Tibial nerve (tissue), 4 donors: ENCODE measurements at regions not wholly inside any gene's neighbourhood (a gene's known extent, or its start where the extent isn't known, plus 50 kb on each side); places are given as distances from the start of the nearest gene placed in this dataset.

ENCODE experiments used
- DNase-seq, 2 donors: peaks; one replicate each; pipeline ENCODE4 v3.0.0-alpha.2; 2019; ENCODE audit warnings: low spot score in 2 of 2
- H3K27ac ChIP-seq, 4 donors: fragments of 200-600 bp; sonication (generic) in 3 of 4; one replicate each; pipeline ENCODE4 v1.5.1; 2017 to 2019; ENCODE audit warnings: mild to moderate bottlenecking in 1 of 4
- H3K27me3 ChIP-seq, 2 donors: fragments of 200-600 bp; sonication (generic) in 1 of 2; one replicate each; pipeline versions ENCODE4 v1.5.1 to v1.6.0; 2017 to 2019
- H3K36me3 ChIP-seq, 3 donors: fragments of 200-600 bp; sonication (generic); one replicate each; pipeline ENCODE4 v1.5.1; 2018 to 2019
- H3K4me1 ChIP-seq, 4 donors: fragments of 200-600 bp; sonication (generic) in 3 of 4; one replicate each; pipeline ENCODE4 v1.5.1; 2017 to 2019
- H3K4me3 ChIP-seq, 4 donors: fragments of 200-600 bp; sonication (generic) in 3 of 4; one replicate each; pipeline ENCODE4 v1.5.1; 2017 to 2019; ENCODE audit warnings: mild to moderate bottlenecking in 1 of 4, moderate library complexity in 1 of 4
- H3K9me3 ChIP-seq, 4 donors: fragments of 200-600 bp; sonication (generic) in 3 of 4; one replicate each; pipeline ENCODE4 v1.5.1; 2017 to 2019
- EP300 ChIP-seq, 2 donors: sonication (generic); formaldehyde crosslinking; IDR thresholded peaks; one replicate each; pipeline ENCODE4 v1.6.1; 2017; ENCODE audit warnings: antibody characterized with exemption in 2 of 2, mild to moderate bottlenecking in 1 of 2
- POLR2A ChIP-seq, 2 donors: fragments of 450-650 bp; IDR thresholded peaks; one replicate each; pipeline ENCODE4 v1.6.1; 2017; ENCODE audit warnings: antibody characterized with exemption in 2 of 2, mild to moderate bottlenecking in 2 of 2, moderate library complexity in 2 of 2
- WGBS, 2 donors: methylation state at CpG; one replicate each; pipeline ENCODE4 v1.1.5; 2018; 5-methylcytosine and 5-hydroxymethylcytosine counted together
- TF ChIP-seq, protein P1 (sequence below), 5 experiments: fragments of 200-600 bp in 3 of 5; fragments of 450-650 bp in 2 of 5; sonication (generic) in 3 of 5; IDR thresholded peaks; one replicate each; pipeline ENCODE4 v1.5.1; 2016 to 2019; ENCODE audit warnings: antibody characterized with exemption in 5 of 5, mild to moderate bottlenecking in 3 of 5, moderate library complexity in 2 of 5

DNA sequence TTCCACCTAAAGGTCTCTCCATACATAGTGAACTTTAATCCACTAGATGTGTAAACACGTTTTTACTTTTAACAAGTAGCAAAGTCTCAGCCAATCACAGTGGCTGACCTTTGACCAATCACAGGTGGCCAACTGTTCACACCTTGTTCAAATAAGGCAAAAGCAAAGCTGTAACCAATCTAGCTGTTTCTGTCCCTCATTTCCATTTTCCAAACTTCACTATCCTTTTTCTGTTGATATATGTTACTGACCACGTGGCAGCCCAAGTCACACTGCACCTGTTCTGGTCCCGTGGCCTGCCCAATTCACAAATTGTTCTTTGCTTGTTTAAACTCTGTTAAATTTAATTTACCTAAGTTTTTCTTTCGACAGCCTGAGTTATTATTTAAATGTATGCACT, 393.5 kb upstream of the NETO1 start:
- no peak for DNase-seq
- H3K4me3 ChIP-seq: no peak overlapping the region
- H3K9me3 ChIP-seq: no peaks in the 10 kb centered on the region
- no peaks in the 10 kb centered on the region for H3K27me3 ChIP-seq
- TF ChIP-seq EP300 (IDR thresholded peaks at IDR 0.05): no peak
- TF ChIP-seq POLR2A (IDR thresholded peaks at IDR 0.05): no peak
- TF ChIP-seq, protein P1, sequence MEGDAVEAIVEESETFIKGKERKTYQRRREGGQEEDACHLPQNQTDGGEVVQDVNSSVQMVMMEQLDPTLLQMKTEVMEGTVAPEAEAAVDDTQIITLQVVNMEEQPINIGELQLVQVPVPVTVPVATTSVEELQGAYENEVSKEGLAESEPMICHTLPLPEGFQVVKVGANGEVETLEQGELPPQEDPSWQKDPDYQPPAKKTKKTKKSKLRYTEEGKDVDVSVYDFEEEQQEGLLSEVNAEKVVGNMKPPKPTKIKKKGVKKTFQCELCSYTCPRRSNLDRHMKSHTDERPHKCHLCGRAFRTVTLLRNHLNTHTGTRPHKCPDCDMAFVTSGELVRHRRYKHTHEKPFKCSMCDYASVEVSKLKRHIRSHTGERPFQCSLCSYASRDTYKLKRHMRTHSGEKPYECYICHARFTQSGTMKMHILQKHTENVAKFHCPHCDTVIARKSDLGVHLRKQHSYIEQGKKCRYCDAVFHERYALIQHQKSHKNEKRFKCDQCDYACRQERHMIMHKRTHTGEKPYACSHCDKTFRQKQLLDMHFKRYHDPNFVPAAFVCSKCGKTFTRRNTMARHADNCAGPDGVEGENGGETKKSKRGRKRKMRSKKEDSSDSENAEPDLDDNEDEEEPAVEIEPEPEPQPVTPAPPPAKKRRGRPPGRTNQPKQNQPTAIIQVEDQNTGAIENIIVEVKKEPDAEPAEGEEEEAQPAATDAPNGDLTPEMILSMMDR (IDR thresholded peaks at IDR 0.05): no peak
- H3K36me3 ChIP-seq: no peaks in the 10 kb centered on the region
- no peak overlapping the region for H3K27ac ChIP-seq
- H3K4me1 ChIP-seq: no peaks in the 10 kb centered on the region
- WGBS, 2 donors: 76 to 78% methylated on average over 4 of the region's 4 CpGs

DNA sequence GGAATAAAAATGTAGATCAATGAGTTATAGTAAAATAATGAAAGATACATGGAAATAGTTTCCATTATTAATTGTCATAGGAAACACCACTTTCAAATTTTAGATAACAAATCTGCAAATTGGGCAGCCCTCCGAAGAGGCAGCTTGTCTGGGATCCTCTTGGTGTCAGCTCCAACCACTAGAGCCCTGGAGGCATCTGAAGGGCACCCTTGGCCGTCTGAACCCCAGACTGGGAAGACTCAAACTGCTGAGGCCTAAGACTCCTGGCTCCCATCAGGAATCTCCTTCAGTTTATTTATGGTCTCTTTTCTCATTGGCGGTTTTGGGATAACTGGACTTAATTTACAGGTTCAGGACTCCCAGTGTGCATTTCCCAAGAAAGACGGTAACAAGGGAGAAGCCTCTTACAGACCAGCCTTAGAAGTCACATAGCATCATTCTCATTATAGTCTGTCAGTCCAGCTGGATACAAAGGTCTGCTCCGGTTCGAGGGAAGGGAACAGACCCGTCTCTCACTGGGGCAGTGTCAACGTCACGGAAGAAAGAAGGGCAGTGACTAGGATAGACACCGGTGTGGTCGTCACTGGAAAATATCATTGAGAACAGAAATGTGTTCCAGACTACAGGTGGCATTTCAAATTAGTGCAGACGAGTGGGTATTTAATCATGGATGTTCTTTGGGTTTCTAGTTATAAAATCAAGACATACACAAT, 390.7 kb upstream of the NETO1 start:
- DNase-seq: no peak
- Histone ChIP-seq H3K9me3 (no peaks in the 10 kb centered on the region), H3K36me3 (no peaks in the 10 kb centered on the region), H3K4me3 (no peak overlapping the region), H3K27me3 (no peaks in the 10 kb centered on the region), H3K4me1 (no peaks in the 10 kb centered on the region), H3K27ac (no peak overlapping the region)
- WGBS, 2 donors: 68 to 70% methylated on average over 12 of the region's 12 CpGs
- TF ChIP-seq, protein P1 (IDR thresholded peaks at IDR 0.05): no peak
- TF ChIP-seq EP300 (IDR thresholded peaks at IDR 0.05) (no peak), POLR2A (IDR thresholded peaks at IDR 0.05) (no peak)

DNA sequence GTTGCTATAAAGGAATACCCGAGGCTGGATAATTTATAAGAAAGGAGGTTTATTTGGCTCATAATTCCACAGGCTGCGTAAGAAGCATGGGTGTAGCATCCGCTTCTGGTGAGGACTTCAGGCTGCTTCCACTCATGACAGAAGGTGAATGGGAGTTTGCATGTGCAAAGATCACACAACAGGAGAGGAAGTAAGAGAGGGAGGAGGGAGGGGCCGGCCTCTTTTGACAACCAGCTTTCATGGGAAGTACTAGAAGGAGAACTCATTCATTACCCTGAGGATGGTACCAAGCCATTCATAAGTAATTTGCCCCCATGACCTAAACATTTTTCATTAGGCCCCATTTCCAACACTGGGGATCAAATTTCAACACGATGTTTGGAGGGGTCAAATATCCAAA, 386.8 kb upstream of the NETO1 start:
- Histone ChIP-seq H3K27me3 (no peaks in the 10 kb centered on the region), H3K4me3 (no peak overlapping the region), H3K4me1 (no peaks in the 10 kb centered on the region), H3K36me3 (no peaks in the 10 kb centered on the region), H3K9me3 (no peaks in the 10 kb centered on the region), H3K27ac (no peak overlapping the region)
- TF ChIP-seq, protein P1 (IDR thresholded peaks at IDR 0.05): no peak
- no peak for TF ChIP-seq EP300 (IDR thresholded peaks at IDR 0.05)
- TF ChIP-seq POLR2A (IDR thresholded peaks at IDR 0.05): no peak
- DNase-seq: no peak
- WGBS, 2 donors: 74 to 80% methylated on average over 5 of the region's 5 CpGs

DNA sequence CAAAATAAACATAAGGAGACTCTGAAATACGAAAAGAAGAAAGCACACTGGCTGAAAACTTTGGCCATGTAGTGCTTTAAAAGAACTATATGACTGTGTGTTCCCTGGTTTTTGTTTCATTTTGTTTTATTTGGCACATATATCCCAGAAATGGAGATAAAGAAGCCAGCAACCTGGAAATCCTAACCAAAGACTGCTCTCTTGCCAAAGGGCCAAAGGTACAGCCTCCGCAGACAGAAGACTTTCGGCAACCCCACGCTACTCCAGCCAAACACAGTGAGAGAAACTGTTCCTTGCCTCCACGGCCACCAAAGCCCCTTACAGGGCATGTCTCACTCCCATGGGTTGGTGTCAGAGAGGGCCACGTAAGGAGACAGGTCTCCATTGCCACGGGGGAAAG, 381.2 kb upstream of the NETO1 start:
- Histone ChIP-seq H3K4me3 (no peak overlapping the region), H3K36me3 (no peaks in the 10 kb centered on the region), H3K27ac (no peak overlapping the region), H3K27me3 (no peaks in the 10 kb centered on the region), H3K9me3 (no peaks in the 10 kb centered on the region), H3K4me1 (no peaks in the 10 kb centered on the region)
- WGBS, 2 donors: 80 to 86% methylated on average over 7 of the region's 7 CpGs
- no peak for TF ChIP-seq EP300 (IDR thresholded peaks at IDR 0.05)
- TF ChIP-seq, protein P1 (IDR thresholded peaks at IDR 0.05): no peak
- TF ChIP-seq POLR2A (IDR thresholded peaks at IDR 0.05): no peak
- no peak for DNase-seq

DNA sequence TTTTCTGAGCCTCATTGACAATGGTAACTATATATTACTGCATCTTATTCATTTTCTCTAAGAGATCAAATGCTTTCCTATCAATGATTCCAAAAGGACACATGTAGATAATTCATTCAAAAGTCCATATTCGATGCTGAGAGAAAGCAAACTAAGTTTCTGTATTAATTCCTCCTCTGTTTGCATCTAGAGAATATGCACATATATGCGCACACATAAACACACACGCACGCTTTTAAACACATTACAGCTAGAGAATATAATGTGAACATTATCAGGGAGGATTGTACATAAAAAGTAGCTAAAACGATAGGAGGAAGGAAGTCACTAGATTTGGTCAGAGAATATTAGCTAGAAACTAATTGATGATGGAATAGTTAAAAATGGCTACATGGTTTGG, 379.0 kb upstream of the NETO1 start:
- H3K27me3 ChIP-seq: no peaks in the 10 kb centered on the region
- no peaks in the 10 kb centered on the region for H3K4me1 ChIP-seq
- H3K9me3 ChIP-seq: no peaks in the 10 kb centered on the region
- no peak overlapping the region for H3K4me3 ChIP-seq
- no peak for DNase-seq
- TF ChIP-seq, protein P1 (IDR thresholded peaks at IDR 0.05): no peak
- TF ChIP-seq EP300 (IDR thresholded peaks at IDR 0.05): no peak
- no peak for TF ChIP-seq POLR2A (IDR thresholded peaks at IDR 0.05)
- 83 to 89% methylated on average over 5 of the region's 5 CpGs for WGBS, 2 donors
- no peak overlapping the region for H3K27ac ChIP-seq
- H3K36me3 ChIP-seq: no peaks in the 10 kb centered on the region
